ENCODE measurements at regions not wholly inside any gene's neighbourhood (a gene's known extent, or its start where the extent isn't known, plus 50 kb on each side); places are given as distances from the start of the nearest gene placed in this dataset.

- Histone ChIP-seq H3K27me3 (ENCODE audit: insufficient read depth, poor library complexity, severe bottlenecking) (no peaks in the 10 kb centered on the region), H3K27ac (ENCODE audit: poor library complexity, severe bottlenecking) (no peak overlapping the region), H3K36me3 (ENCODE audit: low read depth) (no peaks in the 10 kb centered on the region), H3K4me1 (ENCODE audit: insufficient read depth, poor library complexity, severe bottlenecking) (no peaks in the 10 kb centered on the region), H3K4me3 (ENCODE audit: severe bottlenecking) (no peak overlapping the region), H3K9me3 (ENCODE audit: severe bottlenecking) (no peaks in the 10 kb centered on the region)
- DNase-seq (ENCODE audit: low spot score) (no peak), ATAC-seq (ENCODE audit: low read depth) (no peak)
- no peak for TF ChIP-seq CTCF (IDR thresholded peaks at IDR 0.05; ENCODE audit: poor library complexity, severe bottlenecking)
Measured at GRCh38 chrX:5646818-5647217, 581.8 kb downstream of the NLGN4X start.

DNA sequence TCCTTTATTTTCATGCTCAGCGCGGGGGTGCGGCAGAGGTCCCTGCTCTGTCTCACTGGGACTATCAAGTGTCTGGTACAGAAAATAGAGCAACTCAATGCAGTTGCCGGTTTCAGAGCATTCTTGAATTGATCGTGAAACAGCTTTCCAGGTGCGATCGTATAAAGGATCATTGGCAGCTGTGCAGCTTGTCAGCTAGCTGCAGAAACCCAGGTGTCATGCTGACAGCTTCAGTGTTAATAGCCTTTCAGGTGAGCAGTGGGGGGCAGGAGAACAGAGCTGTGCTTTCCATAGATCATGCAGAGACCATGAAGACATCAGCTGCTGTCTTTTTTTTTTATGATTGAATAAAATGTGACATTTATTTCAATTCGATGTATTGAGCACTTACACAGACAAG is 583.9 kb downstream of the NLGN4X start:
- Histone ChIP-seq H3K4me1 (ENCODE audit: insufficient read depth, poor library complexity, severe bottlenecking) (no peaks in the 10 kb centered on the region), H3K27me3 (ENCODE audit: insufficient read depth, poor library complexity, severe bottlenecking) (no peaks in the 10 kb centered on the region), H3K9me3 (ENCODE audit: severe bottlenecking) (no peaks in the 10 kb centered on the region), H3K4me3 (ENCODE audit: severe bottlenecking) (no peak overlapping the region), H3K36me3 (ENCODE audit: low read depth) (no peaks in the 10 kb centered on the region), H3K27ac (ENCODE audit: poor library complexity, severe bottlenecking) (no peak overlapping the region)
- DNase-seq (ENCODE audit: low spot score) (no peak), ATAC-seq (ENCODE audit: low read depth) (no peak)
- no peak for TF ChIP-seq CTCF (IDR thresholded peaks at IDR 0.05; ENCODE audit: poor library complexity, severe bottlenecking)

DNA sequence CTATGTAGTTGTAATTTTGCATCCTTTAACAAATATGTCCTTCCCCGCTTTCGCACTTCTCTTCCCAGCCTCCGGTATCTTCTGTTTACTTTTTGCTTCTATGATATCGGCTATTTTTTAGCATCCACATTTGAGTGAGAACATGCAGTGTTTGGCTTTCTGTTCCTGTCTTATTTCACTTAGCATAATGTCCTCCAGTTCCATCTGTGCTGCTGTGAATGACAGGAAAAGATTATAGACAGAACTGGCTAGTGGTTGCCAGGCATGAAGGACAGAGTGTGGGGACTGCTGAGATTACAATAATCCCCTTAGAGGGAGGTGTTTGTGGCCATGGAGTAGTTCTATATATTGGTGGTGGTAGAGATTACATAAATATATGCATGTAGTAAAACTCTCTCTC is 588.6 kb downstream of the NLGN4X start:
- Histone ChIP-seq H3K9me3 (ENCODE audit: severe bottlenecking) (no peaks in the 10 kb centered on the region), H3K27me3 (ENCODE audit: insufficient read depth, poor library complexity, severe bottlenecking) (no peaks in the 10 kb centered on the region), H3K4me1 (ENCODE audit: insufficient read depth, poor library complexity, severe bottlenecking) (no peaks in the 10 kb centered on the region), H3K27ac (ENCODE audit: poor library complexity, severe bottlenecking) (no peak overlapping the region), H3K36me3 (ENCODE audit: low read depth) (no peaks in the 10 kb centered on the region), H3K4me3 (ENCODE audit: severe bottlenecking) (no peak overlapping the region)
- no peak for DNase-seq (ENCODE audit: low spot score)
- no peak for ATAC-seq (ENCODE audit: low read depth)
- TF ChIP-seq CTCF (IDR thresholded peaks at IDR 0.05; ENCODE audit: poor library complexity, severe bottlenecking), result no peak

DNA sequence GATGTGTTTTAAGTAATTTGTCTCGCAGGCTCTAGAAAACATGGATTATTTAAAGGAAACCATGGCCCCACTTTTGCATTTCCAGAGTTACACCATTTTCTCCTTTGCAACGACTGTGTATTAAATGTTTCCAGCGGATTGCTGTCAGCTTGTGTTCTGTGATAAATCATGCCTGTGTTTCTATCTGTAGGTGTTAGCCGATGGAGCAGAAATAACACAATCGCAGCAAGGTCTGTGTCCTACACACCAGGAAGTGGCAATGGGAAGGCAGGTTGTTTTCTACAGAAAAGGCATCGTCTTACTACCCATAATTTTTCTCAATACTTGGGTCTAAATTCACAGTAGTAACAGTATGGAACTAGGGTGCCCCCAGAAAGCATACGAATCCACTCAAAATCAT is 590.1 kb downstream of the NLGN4X start:
- no peak overlapping the region for H3K27ac ChIP-seq (ENCODE audit: poor library complexity, severe bottlenecking)
- no peaks in the 10 kb centered on the region for H3K27me3 ChIP-seq (ENCODE audit: insufficient read depth, poor library complexity, severe bottlenecking)
- H3K4me1 ChIP-seq (ENCODE audit: insufficient read depth, poor library complexity, severe bottlenecking), result no peaks in the 10 kb centered on the region
- no peak overlapping the region for H3K4me3 ChIP-seq (ENCODE audit: severe bottlenecking)
- H3K9me3 ChIP-seq (ENCODE audit: severe bottlenecking), result no peaks in the 10 kb centered on the region
- ATAC-seq (ENCODE audit: low read depth) (no peak), DNase-seq (ENCODE audit: low spot score) (no peak)
- TF ChIP-seq CTCF (IDR thresholded peaks at IDR 0.05; ENCODE audit: poor library complexity, severe bottlenecking), result no peak
- no peaks in the 10 kb centered on the region for H3K36me3 ChIP-seq (ENCODE audit: low read depth)

GRCh38 chrX:5632887-5633286 is 595.8 kb downstream of the NLGN4X start:
- no peaks in the 10 kb centered on the region for H3K27me3 ChIP-seq (ENCODE audit: insufficient read depth, poor library complexity, severe bottlenecking)
- no peak overlapping the region for H3K27ac ChIP-seq (ENCODE audit: poor library complexity, severe bottlenecking)
- no peaks in the 10 kb centered on the region for H3K4me1 ChIP-seq (ENCODE audit: insufficient read depth, poor library complexity, severe bottlenecking)
- ATAC-seq (ENCODE audit: low read depth), result no peak
- TF ChIP-seq CTCF (IDR thresholded peaks at IDR 0.05; ENCODE audit: poor library complexity, severe bottlenecking), result no peak
- H3K9me3 ChIP-seq (ENCODE audit: severe bottlenecking), result no peaks in the 10 kb centered on the region
- DNase-seq (ENCODE audit: low spot score), result no peak
- no peaks in the 10 kb centered on the region for H3K36me3 ChIP-seq (ENCODE audit: low read depth)
- H3K4me3 ChIP-seq (ENCODE audit: severe bottlenecking), result no peak overlapping the region

Data from RWPE2 (cell line).